Kidney glomerular epithelial cell (primary cell): ENCODE measurements at regions not wholly inside any gene's neighbourhood (a gene's known extent, or its start where the extent isn't known, plus 50 kb on each side); places are given as distances from the start of the nearest gene placed in this dataset.
"Not testable (repeated sequence)": the region's sequence is repeated elsewhere in the genome, so short reads cannot be mapped to it uniquely, and the experiment has no call there.

Experiments used
- DNase-seq: peaks from one replicate; lab custom pipeline; 2025; lab: John Stamatoyannopoulos, UW

- DNase-seq: no peak
Observed at GRCh38 chr11:23252426-23252825, 392.2 kb upstream of the CCDC179 start.

GRCh38 chr11:23257088-23257487 lies 396.8 kb upstream of the CCDC179 start:
- DNase-seq: no peak

GRCh38 chr11:23257556-23257955 lies 397.3 kb upstream of the CCDC179 start:
- no peak for DNase-seq

- DNase-seq: no peak
Observed at GRCh38 chr11:23263466-23263865, 403.2 kb upstream of the CCDC179 start.

- no peak for DNase-seq
Observed at GRCh38 chr11:23272095-23272494, 411.8 kb upstream of the CCDC179 start.

GRCh38 chr11:23278121-23278520 lies 417.8 kb upstream of the CCDC179 start:
- DNase-seq: no peak

GRCh38 chr11:23280088-23280487 lies 419.8 kb upstream of the CCDC179 start:
- DNase-seq: no peak

GRCh38 chr11:23283666-23284065 lies 423.4 kb upstream of the CCDC179 start:
- no peak for DNase-seq

GRCh38 chr11:23284631-23285030 lies 424.4 kb upstream of the CCDC179 start:
- DNase-seq: no peak

GRCh38 chr11:23288003-23288783 lies 427.9 kb upstream of the CCDC179 start:
- peak; percentile 59 for DNase-seq

- DNase-seq: no peak
Observed at GRCh38 chr11:23295241-23295640, 435.0 kb upstream of the CCDC179 start.

- DNase-seq: no peak
Observed at GRCh38 chr11:23308041-23308440, 447.8 kb upstream of the CCDC179 start.

GRCh38 chr11:23310276-23310675 lies 450.0 kb upstream of the CCDC179 start:
- peak; percentile 4 for DNase-seq

GRCh38 chr11:23311986-23312940 lies 452.0 kb upstream of the CCDC179 start:
- DNase-seq: no peak

GRCh38 chr11:23313001-23313400 lies 452.7 kb upstream of the CCDC179 start:
- DNase-seq: no peak

- no peak for DNase-seq
Observed at GRCh38 chr11:23314162-23314561, 453.9 kb upstream of the CCDC179 start.

GRCh38 chr11:23315286-23315685 lies 455.0 kb upstream of the CCDC179 start:
- DNase-seq: no peak

GRCh38 chr11:23317816-23318215 lies 457.5 kb upstream of the CCDC179 start:
- no peak for DNase-seq

GRCh38 chr11:23318670-23319069 lies 458.4 kb upstream of the CCDC179 start:
- DNase-seq: no peak

- no peak for DNase-seq
Observed at GRCh38 chr11:23320131-23320530, 459.9 kb upstream of the CCDC179 start.

- DNase-seq: not testable (repeated sequence)
Observed at GRCh38 chr11:23335586-23335985, 475.3 kb upstream of the CCDC179 start.

- DNase-seq: no peak
Observed at GRCh38 chr11:23336961-23337360, 476.7 kb upstream of the CCDC179 start.

GRCh38 chr11:23353611-23354010 lies 493.3 kb upstream of the CCDC179 start:
- DNase-seq: no peak
